B cell (primary cell): ENCODE measurements at regions not wholly inside any gene's neighbourhood (a gene's known extent, or its start where the extent isn't known, plus 50 kb on each side); places are given as distances from the start of the nearest gene placed in this dataset.

ENCODE experiments used
- CTCF ChIP-seq: fragments of 200-600 bp; IDR thresholded peaks from one replicate; pipeline ENCODE4 v1.8.0; 2022; ENCODE audit warnings: antibody characterized with exemption, mild to moderate bottlenecking
- EZH2 ChIP-seq: IDR thresholded peaks from 2 replicates; pipeline ENCODE4 v1.6.1; 2012; ENCODE audit warnings: borderline replicate concordance, low read depth, mild to moderate bottlenecking, moderate library complexity, low read length; ENCODE audit not compliant: insufficient read depth, poor library complexity, severe bottlenecking

GRCh38 chr18:10387399-10387798, 67.0 kb upstream of the APCDD1 start:
- TF ChIP-seq CTCF (no peak), EZH2 (no peak)
